ENCODE measurements at regions not wholly inside any gene's neighbourhood (a gene's known extent, or its start where the extent isn't known, plus 50 kb on each side); places are given as distances from the start of the nearest gene placed in this dataset.
"Not testable (repeated sequence)": the region's sequence is repeated elsewhere in the genome, so short reads cannot be mapped to it uniquely, and the experiment has no call there.

DNA sequence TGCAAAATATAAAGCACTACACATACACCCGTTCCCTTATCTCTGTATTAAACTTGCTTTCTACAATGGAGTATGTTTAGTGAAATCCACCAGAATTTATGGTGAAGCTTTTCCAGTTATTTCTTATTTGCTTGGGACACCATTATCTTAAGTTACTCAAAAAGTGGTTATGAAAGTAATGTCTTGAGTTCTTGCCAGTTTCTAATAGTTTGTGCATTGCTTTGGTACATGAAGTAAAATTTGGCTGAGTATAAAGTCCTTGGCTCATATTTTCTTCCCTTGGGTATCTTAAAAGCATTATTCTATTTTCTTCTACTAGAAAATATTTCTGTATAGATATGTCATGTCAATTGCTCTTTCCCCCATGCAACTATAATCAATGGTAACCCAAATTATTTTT is 85.2 kb downstream of the POLR1F start:
- DNase-seq (ENCODE audit: low spot score), result no peak

DNA sequence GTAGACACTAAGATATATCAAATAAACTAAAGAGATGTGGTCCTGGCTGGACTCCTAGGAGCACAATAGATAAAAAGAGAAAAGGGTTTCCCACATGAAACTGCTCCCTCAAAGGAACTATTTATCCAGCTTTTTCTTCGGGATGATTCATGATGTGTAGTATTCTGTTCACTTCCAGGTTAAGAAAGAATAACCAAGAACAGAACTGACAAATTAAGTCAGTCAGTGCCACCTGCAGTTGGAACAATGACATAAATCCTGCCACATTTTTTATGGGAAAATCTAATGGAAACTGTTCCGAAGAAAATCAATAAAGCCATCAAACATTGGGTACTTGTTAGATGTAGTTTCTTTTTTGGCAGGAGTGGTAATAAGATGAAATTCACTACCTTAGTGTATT is 87.1 kb downstream of the POLR1F start:
- DNase-seq (ENCODE audit: low spot score), result no peak

DNA sequence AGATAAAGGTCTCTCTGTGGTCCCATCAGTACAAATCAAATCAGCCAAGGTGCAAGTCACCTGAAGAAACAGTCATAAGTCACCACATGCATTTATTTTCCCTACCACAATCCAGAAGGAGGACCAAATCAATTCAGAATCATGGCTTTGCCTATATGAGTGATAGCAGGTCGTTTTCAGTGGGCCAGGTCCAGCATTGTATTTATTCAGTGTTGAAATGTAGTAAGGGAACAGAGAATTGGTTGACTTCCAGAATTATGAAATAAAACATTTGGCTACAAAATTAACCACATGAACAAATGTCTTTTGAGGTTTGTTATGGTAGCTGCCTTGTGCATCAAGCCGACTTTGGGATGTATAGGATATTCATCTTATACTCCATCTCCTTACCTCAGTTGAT is 88.4 kb downstream of the POLR1F start:
- DNase-seq (ENCODE audit: low spot score), result no peak

DNA sequence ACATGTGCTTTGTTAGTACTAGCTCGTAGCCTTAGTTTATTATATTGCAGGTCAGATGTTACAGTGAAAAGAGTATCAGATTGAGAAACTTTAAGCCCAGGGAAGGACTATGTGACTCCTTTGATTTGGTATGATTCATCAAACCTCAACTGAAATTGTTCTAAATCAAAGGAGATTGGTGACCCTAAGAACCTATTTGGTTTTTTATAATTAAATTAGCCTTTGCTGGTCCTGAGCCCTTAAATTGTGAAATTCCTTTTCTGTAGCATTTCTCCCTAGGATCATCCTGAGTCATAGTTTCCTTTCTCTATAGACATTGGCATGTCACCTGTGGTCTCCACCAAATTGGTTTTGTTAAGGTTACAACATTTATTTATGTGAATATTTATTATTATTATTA is 89.7 kb downstream of the POLR1F start:
- no peak for DNase-seq (ENCODE audit: low spot score)

DNA sequence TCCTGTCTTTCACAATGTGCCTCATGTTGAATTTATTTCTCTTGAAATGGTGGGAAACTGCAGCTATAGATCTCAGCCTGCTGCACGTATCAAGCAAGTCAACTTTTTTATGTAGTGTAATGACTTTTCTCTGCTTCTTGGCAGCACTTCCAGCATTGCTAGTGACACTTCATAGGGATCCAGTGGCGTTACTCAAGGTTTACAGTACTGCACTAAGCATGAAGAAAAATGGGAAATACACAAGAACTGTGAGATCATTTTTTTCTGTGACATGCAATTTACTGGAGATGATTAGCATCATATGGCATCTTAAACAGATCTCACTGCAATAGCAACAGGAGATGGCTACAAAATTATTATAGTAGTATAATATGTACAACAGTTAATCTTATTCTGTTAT is 90.9 kb downstream of the POLR1F start:
- DNase-seq (ENCODE audit: low spot score), result no peak

DNA sequence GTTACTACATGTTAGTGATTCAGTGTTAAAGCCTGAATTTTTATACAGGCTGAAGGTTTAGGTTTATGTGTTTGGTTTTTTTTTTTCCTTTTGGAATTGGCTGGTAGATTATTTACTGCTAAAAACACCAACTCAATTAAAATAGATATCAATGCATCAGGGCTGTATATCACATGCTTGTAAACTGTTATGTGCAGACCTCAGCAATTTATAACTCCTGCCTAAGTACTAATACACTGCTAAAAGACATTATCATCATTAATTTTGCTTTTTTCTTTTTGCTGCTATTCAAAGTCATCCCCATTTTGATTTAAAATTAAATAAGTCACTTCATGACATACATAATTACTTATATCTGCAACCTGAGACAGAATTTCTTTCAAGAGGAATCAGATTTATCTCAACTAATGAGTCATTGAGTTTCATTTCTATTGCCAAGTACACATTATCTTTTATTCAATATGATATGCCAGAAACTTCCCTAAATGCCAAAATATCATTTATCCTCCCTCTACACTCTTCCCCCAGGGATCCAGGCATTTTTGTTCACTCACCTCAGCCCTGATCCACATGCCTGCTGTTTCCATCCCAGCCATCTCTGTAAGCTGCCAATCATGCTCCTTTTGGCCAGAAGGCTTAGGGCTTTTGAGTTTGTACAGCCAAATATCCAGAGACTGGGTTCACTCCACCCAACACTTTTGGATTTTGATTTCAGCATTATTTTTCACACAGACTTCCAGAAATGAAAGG is 98.5 kb downstream of the POLR1F start:
- no peak for DNase-seq (ENCODE audit: low spot score)

DNA sequence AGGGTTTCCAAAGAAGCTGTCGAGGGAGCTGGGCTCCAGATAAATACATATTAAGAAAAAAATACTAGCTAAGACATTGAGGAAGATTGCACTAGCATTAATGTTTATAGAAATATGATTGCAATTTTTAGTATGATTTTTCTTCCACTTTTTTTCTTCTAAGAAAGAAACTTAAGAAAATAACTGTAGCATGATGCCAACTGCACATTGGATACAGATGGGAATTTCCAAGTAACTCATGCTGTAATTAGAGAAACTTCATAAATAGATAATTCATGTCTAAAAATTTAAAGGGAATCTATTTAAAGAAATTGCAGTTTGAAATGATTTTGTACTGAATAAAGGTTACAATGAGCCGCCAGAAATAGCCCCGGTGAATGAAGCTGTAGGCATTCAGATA is 119.4 kb downstream of the POLR1F start:
- DNase-seq (ENCODE audit: low spot score), result no peak

DNA sequence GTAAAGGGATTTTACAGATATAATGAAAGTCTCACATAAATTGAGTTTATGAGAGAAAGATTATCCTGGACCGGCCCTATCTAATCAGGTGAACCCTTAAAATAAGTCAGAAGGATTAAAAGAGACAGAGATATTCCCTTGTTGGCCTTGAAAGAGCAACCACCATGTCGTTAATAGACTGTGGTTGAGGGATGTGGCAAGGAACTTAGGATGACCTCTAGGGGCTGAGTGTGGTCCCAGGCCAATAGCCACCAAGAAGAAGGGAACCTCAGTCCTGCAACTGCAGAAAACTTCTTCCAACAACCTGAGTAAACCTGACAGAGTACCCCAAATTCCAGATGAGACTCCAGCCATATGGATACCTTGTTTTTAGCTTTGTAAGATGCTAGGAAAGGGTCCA is 121.5 kb downstream of the POLR1F start:
- DNase-seq (ENCODE audit: low spot score), result no peak

- DNase-seq (ENCODE audit: low spot score), result no peak
Measured at GRCh38 chr7:19585761-19586160, 123.1 kb downstream of the POLR1F start.

DNA sequence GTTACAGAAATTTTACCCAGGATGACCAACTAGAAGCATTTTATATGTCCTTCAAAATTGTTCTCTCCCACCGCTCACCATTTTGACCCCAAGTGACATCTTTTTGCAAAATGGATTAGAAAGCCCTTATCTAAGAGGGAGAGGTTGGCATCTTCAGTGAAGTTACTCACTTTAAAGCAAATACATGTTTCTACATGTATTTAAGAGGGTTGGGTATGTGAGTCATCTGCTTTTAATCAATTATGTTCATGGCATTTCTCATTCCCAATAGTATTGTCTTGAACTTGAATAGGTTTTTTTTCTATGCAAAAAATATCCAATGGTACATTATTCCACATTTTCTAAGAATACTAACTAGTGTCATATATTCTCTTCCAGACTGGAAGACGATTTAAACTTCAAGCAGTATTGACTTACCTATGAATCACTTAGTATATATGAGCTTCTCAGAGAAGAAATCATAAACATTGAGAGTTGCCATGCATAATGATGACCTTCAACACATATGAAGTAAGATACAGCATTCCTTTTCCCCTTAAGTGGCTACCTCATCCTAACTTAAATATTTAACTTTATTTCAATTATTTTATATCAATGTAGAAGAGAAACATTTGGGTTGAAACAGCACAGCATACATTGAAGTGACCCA is 132.8 kb downstream of the POLR1F start:
- no peak for DNase-seq (ENCODE audit: low spot score)

- DNase-seq (ENCODE audit: low spot score), result no peak
Measured at GRCh38 chr7:19574131-19574530, 134.7 kb downstream of the POLR1F start.

DNA sequence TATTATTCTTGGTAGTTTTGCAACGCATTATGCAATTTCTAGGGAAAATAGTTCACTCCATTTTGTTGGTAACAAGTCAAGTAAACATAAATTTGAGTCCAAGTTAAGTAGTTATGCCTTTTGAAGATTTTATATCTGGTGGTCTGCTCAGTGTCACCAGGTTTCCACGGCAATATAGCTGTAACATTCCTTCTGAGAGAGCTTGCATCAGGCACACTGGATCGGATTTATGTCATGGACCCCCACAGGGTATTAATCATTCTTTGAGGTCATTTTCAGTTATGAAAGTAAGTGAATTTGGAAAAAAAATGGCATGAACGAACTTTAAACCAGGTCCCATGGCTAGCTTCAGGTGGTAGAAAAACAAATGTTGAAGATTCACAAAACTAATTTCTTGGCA is 136.3 kb downstream of the POLR1F start:
- DNase-seq (ENCODE audit: low spot score), result no peak

DNA sequence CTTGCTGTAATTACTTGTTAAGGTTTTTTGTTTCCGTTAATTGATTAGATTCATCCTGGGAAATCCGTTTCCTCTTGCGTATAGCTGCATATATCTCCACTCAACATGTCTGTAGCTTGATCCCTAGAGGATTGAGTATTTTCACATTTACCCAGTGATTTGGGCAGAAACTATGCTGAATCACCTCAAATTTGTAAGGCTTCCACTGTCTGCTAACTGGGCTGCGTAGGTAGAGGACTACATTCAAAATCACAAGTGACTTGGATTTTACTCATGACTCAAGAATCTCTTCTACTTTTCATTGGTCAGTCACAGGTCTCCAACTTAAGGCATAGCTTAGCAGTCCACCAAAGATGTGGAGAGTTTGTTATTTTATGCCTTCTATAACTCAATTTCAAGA is 141.8 kb downstream of the POLR1F start:
- no peak for DNase-seq (ENCODE audit: low spot score)

DNA sequence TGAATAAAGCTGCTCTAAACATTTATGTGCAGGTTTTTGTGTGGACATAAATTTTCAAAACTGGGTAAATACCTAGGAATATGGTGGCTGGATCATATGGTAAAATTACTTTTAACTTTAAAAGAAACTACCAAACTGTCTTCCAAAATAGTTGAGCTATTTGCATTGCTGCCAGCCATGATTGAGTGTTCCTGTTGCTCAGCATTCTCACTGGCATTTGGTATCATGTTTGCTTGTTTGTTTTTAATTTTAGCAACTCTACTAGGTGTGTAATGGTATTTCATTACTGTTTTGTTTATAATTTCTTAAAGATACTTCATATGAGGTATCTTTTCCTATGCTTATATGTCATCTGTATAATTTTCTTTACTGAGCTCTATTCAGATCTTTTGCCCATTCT is 143.2 kb downstream of the POLR1F start:
- DNase-seq (ENCODE audit: low spot score), result no peak

DNA sequence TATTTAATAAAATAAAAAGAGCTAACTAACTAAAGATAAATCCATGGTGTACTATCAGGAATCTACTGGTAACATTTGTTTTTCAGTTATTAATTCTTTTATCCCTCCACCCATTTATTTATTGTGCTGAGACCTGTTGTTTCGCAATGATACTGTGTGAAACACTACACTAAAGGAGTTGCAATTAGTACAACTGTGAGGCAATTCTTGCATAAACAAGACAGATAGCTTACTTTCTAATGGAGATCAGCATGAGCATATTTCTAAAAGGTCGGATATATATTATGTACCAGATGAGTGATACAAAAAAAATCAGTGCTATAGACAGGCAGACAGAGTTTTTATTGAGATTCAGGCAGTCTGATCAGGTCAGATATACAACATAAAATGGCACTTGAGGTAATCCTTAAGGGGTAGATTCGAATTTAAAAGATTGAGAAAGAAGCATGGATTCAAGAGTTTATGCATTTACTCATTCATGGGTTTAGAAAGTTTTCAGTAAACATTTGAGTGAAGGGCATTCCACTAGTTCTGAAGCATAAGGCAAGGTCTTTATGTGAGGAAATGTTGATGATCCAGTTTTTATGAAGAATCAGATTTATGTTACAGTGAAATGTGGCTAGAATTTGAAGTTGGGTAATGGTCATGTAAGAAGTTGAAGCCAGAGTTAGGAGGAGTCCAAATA is 147.6 kb downstream of the POLR1F start:
- no peak for DNase-seq (ENCODE audit: low spot score)

- no peak for DNase-seq (ENCODE audit: low spot score)
Measured at GRCh38 chr7:19560111-19560883, 148.5 kb downstream of the POLR1F start.

GRCh38 chr7:19558527-19558926 is 150.3 kb downstream of the POLR1F start:
- DNase-seq (ENCODE audit: low spot score), result no peak

- DNase-seq (ENCODE audit: low spot score), result no peak
Measured at GRCh38 chr7:19557726-19558465, 150.9 kb downstream of the POLR1F start.

DNA sequence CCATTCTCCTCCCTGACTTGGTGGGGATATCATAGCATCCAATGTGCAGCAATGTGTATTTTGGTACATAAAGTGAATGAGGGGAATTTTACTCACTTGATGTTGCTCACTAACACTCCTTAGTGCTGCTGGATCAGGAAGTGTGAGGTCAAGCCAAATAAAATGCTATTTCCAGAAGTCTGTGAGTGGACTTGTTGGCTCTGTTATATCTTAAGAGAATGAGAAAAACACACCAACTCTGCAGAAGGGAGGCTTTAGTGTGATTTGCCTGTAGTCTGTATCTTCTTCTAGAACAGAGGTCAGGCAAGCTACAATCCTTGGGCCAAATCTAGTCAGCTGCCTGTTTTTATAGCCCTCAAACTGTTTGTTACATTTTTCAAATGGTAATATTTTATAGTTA is 154.3 kb downstream of the POLR1F start:
- no peak for DNase-seq (ENCODE audit: low spot score)

GRCh38 chr7:19552576-19552975 is 156.3 kb downstream of the POLR1F start:
- DNase-seq (ENCODE audit: low spot score), result no peak

GRCh38 chr7:19549246-19549645 is 159.6 kb downstream of the POLR1F start:
- DNase-seq (ENCODE audit: low spot score), result not testable (repeated sequence)

DNA sequence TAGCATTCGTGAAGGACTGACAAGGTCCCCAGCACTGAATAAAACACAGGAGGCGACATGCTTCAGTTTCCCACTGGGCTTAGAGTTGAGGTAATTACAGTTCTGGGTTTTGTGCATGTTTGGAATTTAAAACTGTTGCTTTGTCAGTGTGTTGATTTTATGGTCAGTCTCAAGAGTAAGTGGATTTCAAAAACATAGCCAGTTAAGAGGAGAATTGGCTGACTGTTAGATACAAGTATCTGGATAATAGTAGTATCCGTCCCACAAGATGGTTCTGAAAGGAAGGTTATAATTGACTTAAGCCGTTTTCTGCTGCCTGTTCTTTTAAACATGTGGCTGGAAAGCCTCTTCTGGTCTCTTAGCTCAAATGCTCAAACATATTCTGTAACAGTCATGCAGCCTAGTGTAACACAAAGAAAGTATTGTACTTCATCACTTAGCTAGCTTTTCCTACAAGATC is 170.9 kb downstream of the POLR1F start:
- DNase-seq (ENCODE audit: low spot score), result no peak

All from kidney capillary endothelial cell (primary cell).